HEK293 (cell line): ENCODE measurements at regions not wholly inside any gene's neighbourhood (a gene's known extent, or its start where the extent isn't known, plus 50 kb on each side); places are given as distances from the start of the nearest gene placed in this dataset.

Source experiments
- CTCF ChIA-PET: fragments of 350-600 bp; formaldehyde crosslinking; extraction: SDS; loops from one replicate; lab custom pipeline; 2021; ENCODE audit warnings: antibody characterized with exemption; lab: Yijun Ruan, JAX
- POLR2A ChIA-PET: fragments of 300-600 bp; formaldehyde crosslinking; extraction: SDS; loops from one replicate; lab custom pipeline; 2020; ENCODE audit warnings: antibody characterized with exemption, inconsistent platforms; lab: Yijun Ruan, JAX
- H3K27ac ChIP-seq: fragments of 200-500 bp; sonication (Bioruptor generic); 2 replicates; pipeline ENCODE4 v1.5.1; 2014; ENCODE audit warnings: low read depth, low read length, control low read depth, inconsistent platforms; ENCODE audit errors: extremely low read depth
- H3K36me3 ChIP-seq, 2 experiments: fragments of 200-500 bp in 1 of 2; sonication (Bioruptor generic) in 1 of 2; 1 replicate in 1 of 2; 2 replicates in 1 of 2; pipeline ENCODE4 v1.5.1; 2014 to 2017; ENCODE audit warnings: inconsistent platforms in 2 of 2, low read length in 2 of 2; ENCODE audit not compliant: control insufficient read depth in 2 of 2, insufficient read depth in 1 of 2
- H3K4me1 ChIP-seq: fragments of 200-500 bp; sonication (Bioruptor generic); 2 replicates; pipeline ENCODE4 v1.5.1; 2014; ENCODE audit warnings: mild to moderate bottlenecking, low read length, inconsistent platforms; ENCODE audit not compliant: control insufficient read depth, insufficient read depth
- H3K4me3 ChIP-seq: 2 replicates; pipeline ENCODE4 v1.5.1; 2011; ENCODE audit warnings: low read depth, mild to moderate bottlenecking, control low read depth, low read length, moderate library complexity
- H3K9me3 ChIP-seq: fragments of 200-500 bp; sonication (Bioruptor generic); 2 replicates; pipeline ENCODE4 v1.5.1; 2014; ENCODE audit warnings: low read depth, low read length, inconsistent platforms; ENCODE audit not compliant: control insufficient read depth, insufficient read depth
- HOXD13 ChIP-seq: sonication (generic); formaldehyde crosslinking; IDR thresholded peaks from 2 replicates; pipeline ENCODE4 v1.8.0; 2022; ENCODE audit warnings: missing genetic modification reagents, borderline replicate concordance
- OSR2 ChIP-seq: fragments of 450-650 bp; formaldehyde crosslinking; IDR thresholded peaks from 2 replicates; pipeline ENCODE4 v1.5.1; 2016; ENCODE audit warnings: missing biosample characterization, missing genetic modification characterization
- SP7 ChIP-seq: fragments of 450-650 bp; formaldehyde crosslinking; IDR thresholded peaks from 2 replicates; pipeline ENCODE4 v1.5.1; 2016; ENCODE audit warnings: missing biosample characterization, missing genetic modification characterization
- ZBTB48 ChIP-seq: fragments of 450-650 bp; formaldehyde crosslinking; IDR thresholded peaks from 2 replicates; pipeline ENCODE4 v1.5.1; 2016; ENCODE audit warnings: missing biosample characterization, missing genetic modification characterization
- ZEB2 ChIP-seq: fragments of 450-650 bp; formaldehyde crosslinking; IDR thresholded peaks from 2 replicates; pipeline ENCODE4 v1.5.1; 2016; ENCODE audit warnings: missing biosample characterization, missing genetic modification characterization
- ZNF133 ChIP-seq: fragments of 450-650 bp; formaldehyde crosslinking; IDR thresholded peaks from 2 replicates; pipeline ENCODE4 v1.5.1; 2016; ENCODE audit warnings: missing biosample characterization, missing genetic modification characterization
- ZNF202 ChIP-seq: fragments of 450-650 bp; formaldehyde crosslinking; IDR thresholded peaks from 2 replicates; pipeline ENCODE4 v1.5.1; 2016; ENCODE audit warnings: missing biosample characterization, missing genetic modification characterization, borderline replicate concordance
- ZNF274 ChIP-seq, 2 experiments: fragments of 200-500 bp in 1 of 2; fragments of 450-650 bp in 1 of 2; sonication (Bioruptor generic) in 1 of 2; formaldehyde crosslinking in 1 of 2; IDR thresholded peaks; 2 replicates each; pipeline versions ENCODE4 v1.5.1 to v1.6.1; 2014 to 2016; ENCODE audit warnings: borderline replicate concordance in 1 of 2, inconsistent platforms in 1 of 2, low read length in 1 of 2, missing biosample characterization in 1 of 2, missing genetic modification characterization in 1 of 2
- ZNF37A ChIP-seq: fragments of 450-650 bp; IDR thresholded peaks from 2 replicates; pipeline ENCODE4 v1.5.1; 2018; ENCODE audit warnings: missing biosample characterization, missing genetic modification characterization
- ZNF510 ChIP-seq: fragments of 450-650 bp; formaldehyde crosslinking; IDR thresholded peaks from 2 replicates; pipeline ENCODE4 v1.5.1; 2018; ENCODE audit warnings: mild to moderate bottlenecking, missing genetic modification characterization, missing biosample characterization; ENCODE audit not compliant: insufficient replicate concordance
- ZNF521 ChIP-seq: fragments of 450-650 bp; formaldehyde crosslinking; IDR thresholded peaks from 2 replicates; pipeline ENCODE4 v1.5.1; 2017; ENCODE audit warnings: missing biosample characterization, mild to moderate bottlenecking, missing genetic modification characterization
- ZNF654 ChIP-seq: fragments of 450-650 bp; formaldehyde crosslinking; IDR thresholded peaks from 2 replicates; pipeline ENCODE4 v1.5.1; 2016; ENCODE audit warnings: low read depth, missing biosample characterization, missing genetic modification characterization
- ZNF707 ChIP-seq: fragments of 450-650 bp; formaldehyde crosslinking; IDR thresholded peaks from 2 replicates; pipeline ENCODE4 v1.5.1; 2016; ENCODE audit warnings: missing biosample characterization, missing genetic modification characterization
- ZNF830 ChIP-seq: fragments of 450-650 bp; IDR thresholded peaks from 2 replicates; pipeline ENCODE4 v1.5.0; 2018; ENCODE audit warnings: missing biosample characterization, missing genetic modification characterization, low read depth, mild to moderate bottlenecking, moderate library complexity
- ZSCAN16 ChIP-seq: fragments of 450-650 bp; formaldehyde crosslinking; IDR thresholded peaks from 2 replicates; pipeline ENCODE4 v1.5.1; 2016; ENCODE audit warnings: missing biosample characterization, missing genetic modification characterization
- TF ChIP-seq, protein P1 (sequence below): fragments of 450-650 bp; formaldehyde crosslinking; IDR thresholded peaks from 2 replicates; pipeline ENCODE4 v1.5.1; 2016; ENCODE audit warnings: missing biosample characterization, missing genetic modification characterization, borderline replicate concordance
- TF ChIP-seq, protein P2 (sequence below): fragments of 450-650 bp; formaldehyde crosslinking; IDR thresholded peaks from 2 replicates; pipeline ENCODE4 v1.5.1; 2016; ENCODE audit warnings: missing biosample characterization, missing genetic modification characterization
- TF ChIP-seq, protein P3 (sequence below): fragments of 450-650 bp; formaldehyde crosslinking; IDR thresholded peaks from 2 replicates; pipeline ENCODE4 v1.5.1; 2016; ENCODE audit warnings: missing biosample characterization, missing genetic modification characterization

DNA sequence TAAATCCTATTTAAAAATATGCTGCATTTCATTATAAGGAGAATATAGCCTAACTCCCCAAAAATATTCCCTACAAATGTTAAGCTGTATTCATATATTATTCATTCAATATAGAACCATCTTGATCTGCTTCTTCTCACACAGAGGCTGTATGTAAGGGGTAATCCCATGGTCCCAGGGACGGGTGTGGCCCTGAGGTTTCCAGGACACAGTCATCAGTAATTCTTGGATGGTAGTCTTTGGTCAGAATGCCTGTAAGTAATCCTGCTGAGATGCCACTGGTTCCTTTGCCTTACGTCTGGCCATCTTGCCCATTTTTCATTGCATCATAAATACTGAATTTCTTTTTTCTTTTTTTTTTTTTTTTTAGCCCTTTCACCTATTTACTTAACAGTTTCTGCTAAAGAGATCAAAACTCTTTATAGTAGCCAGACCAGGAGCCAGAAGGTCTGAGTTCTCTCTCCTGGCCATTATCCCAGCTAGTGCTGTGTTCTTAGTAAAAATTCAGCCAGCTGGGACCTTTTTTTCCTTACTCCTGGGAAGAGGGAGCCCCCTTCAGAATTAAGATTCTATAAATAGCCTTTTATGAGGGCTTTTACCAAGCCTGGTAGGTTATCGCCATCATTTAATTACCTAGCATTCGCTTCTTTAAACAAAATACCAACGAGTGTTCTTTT, 134.9 kb downstream of the SOX11 start:
- POLR2A ChIA-PET, result no interaction called here

DNA sequence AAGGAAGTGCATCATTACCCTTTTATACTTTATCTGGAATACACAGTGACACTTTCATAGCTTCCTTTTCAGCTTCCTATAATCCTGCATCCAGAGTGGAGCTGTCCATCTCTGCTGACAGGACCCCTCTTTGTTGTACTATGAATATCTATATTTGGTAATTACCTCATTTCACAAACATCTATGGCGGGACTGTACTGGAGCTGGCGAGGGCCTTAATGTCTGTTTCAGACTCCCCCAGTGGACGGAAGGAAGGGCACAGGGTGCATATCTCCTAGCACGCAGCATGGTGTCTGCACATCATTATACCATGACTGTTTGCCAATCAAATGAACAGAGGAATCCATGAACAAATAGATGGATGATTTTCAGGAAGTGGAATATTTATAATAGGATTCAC, 142.3 kb downstream of the SOX11 start:
- TF ChIP-seq, protein P1, sequence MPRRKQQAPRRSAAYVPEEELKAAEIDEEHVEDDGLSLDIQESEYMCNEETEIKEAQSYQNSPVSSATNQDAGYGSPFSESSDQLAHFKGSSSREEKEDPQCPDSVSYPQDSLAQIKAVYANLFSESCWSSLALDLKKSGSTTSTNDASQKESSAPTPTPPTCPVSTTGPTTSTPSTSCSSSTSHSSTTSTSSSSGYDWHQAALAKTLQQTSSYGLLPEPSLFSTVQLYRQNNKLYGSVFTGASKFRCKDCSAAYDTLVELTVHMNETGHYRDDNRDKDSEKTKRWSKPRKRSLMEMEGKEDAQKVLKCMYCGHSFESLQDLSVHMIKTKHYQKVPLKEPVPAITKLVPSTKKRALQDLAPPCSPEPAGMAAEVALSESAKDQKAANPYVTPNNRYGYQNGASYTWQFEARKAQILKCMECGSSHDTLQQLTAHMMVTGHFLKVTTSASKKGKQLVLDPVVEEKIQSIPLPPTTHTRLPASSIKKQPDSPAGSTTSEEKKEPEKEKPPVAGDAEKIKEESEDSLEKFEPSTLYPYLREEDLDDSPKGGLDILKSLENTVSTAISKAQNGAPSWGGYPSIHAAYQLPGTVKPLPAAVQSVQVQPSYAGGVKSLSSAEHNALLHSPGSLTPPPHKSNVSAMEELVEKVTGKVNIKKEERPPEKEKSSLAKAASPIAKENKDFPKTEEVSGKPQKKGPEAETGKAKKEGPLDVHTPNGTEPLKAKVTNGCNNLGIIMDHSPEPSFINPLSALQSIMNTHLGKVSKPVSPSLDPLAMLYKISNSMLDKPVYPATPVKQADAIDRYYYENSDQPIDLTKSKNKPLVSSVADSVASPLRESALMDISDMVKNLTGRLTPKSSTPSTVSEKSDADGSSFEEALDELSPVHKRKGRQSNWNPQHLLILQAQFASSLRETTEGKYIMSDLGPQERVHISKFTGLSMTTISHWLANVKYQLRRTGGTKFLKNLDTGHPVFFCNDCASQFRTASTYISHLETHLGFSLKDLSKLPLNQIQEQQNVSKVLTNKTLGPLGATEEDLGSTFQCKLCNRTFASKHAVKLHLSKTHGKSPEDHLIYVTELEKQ (tag by site-specific recombination), result no peak
- TF ChIP-seq, protein P2, sequence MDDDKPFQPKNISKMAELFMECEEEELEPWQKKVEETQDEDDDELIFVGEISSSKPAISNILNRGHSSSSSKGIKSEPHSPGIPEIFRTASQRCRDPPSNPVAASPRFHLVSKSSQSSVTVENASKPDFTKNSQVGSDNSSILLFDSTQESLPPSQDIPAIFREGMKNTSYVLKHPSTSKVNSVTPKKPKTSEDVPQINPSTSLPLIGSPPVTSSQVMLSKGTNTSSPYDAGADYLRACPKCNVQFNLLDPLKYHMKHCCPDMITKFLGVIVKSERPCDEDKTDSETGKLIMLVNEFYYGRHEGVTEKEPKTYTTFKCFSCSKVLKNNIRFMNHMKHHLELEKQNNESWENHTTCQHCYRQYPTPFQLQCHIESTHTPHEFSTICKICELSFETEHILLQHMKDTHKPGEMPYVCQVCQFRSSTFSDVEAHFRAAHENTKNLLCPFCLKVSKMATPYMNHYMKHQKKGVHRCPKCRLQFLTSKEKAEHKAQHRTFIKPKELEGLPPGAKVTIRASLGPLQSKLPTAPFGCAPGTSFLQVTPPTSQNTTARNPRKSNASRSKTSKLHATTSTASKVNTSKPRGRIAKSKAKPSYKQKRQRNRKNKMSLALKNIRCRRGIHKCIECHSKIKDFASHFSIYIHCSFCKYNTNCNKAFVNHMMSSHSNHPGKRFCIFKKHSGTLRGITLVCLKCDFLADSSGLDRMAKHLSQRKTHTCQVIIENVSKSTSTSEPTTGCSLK (tag by site-specific recombination), result no peak
- TF ChIP-seq ZNF830 (tag by site-specific recombination) (no peak), ZNF521 (tag by site-specific recombination) (no peak)
- H3K4me1 ChIP-seq, result no peaks in the 10 kb centered on the region
- no peak overlapping the region for H3K4me3 ChIP-seq
- ChIA-PET POLR2A (no interaction called here), CTCF (no interaction called here)
- no peak overlapping the region for H3K27ac ChIP-seq
- H3K9me3 ChIP-seq, result no peaks in the 10 kb centered on the region
- no peaks in the 10 kb centered on the region for H3K36me3 ChIP-seq

More for the DNA sequence above, 134.9 kb downstream of the SOX11 start:
- no peaks in the 10 kb centered on the region for H3K9me3 ChIP-seq
- no peak overlapping the region for H3K4me3 ChIP-seq
- no peaks in the 10 kb centered on the region for H3K36me3 ChIP-seq
- H3K27ac ChIP-seq, result no peak overlapping the region
- CTCF ChIA-PET, result interaction anchor here (0.8 kb wide), 1 partner anchor 868 kb away, joined by 3 read pairs; no protein-coding TSS in a partner anchor
- TF ChIP-seq ZBTB48 (tag by site-specific recombination) (no peak), OSR2 (tag by site-specific recombination) (no peak), ZNF274 (IDR thresholded peaks at IDR 0.05; ENCODE audit: low read length) (no peak), ZNF274 (tag by site-specific recombination; IDR thresholded peaks at IDR 0.05; ENCODE audit: borderline replicate concordance) (no peak), ZNF654 (tag by site-specific recombination) (no peak), ZNF37A (tag by site-specific recombination) (no peak), ZNF510 (tag by site-specific recombination) (no peak), ZNF707 (tag by site-specific recombination) (no peak)
- no peaks in the 10 kb centered on the region for H3K4me1 ChIP-seq

DNA sequence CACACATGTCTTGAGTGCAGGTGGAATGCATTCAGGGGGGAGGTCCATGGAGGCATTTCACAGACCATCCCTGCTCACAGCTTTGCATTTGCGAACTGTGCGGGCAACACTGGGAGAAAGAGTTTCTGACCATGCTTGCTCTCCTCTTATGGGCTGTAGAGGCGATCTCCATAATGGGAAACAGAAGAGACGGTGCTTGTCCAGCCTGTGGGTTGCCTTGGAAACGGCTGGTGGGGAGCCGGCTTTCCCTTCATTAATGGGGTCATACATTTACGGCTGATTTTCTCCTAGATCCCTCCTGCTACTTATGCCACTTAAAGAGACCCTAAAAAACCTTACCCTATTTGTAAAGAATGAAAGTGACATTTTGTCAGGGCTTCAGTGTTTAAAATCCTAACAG, 147.4 kb downstream of the SOX11 start:
- POLR2A ChIA-PET, result no interaction called here
- CTCF ChIA-PET, result no interaction called here
- no peak overlapping the region for H3K4me3 ChIP-seq
- TF ChIP-seq ZNF202 (tag by site-specific recombination), result no peak
- no peak for TF ChIP-seq ZEB2 (tag by site-specific recombination)
- TF ChIP-seq, protein P1 (tag by site-specific recombination), result no peak
- TF ChIP-seq HOXD13, result no peak
- TF ChIP-seq ZNF133, result no peak
- no peak for TF ChIP-seq ZSCAN16 (tag by site-specific recombination)
- TF ChIP-seq, protein P2 (tag by site-specific recombination), result no peak
- TF ChIP-seq, protein P3, sequence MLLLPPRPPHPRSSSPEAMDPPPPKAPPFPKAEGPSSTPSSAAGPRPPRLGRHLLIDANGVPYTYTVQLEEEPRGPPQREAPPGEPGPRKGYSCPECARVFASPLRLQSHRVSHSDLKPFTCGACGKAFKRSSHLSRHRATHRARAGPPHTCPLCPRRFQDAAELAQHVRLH (tag by site-specific recombination), result no peak
- no peak for TF ChIP-seq SP7 (tag by site-specific recombination)

More for the DNA sequence above, 147.4 kb downstream of the SOX11 start:
- Histone ChIP-seq H3K27ac (no peak overlapping the region), H3K9me3 (no peaks in the 10 kb centered on the region), H3K4me1 (no peaks in the 10 kb centered on the region), H3K36me3 (no peaks in the 10 kb centered on the region)
